Mesenchymal stem cell (in vitro differentiated cells and primary cell): ENCODE measurements at regions not wholly inside any gene's neighbourhood (a gene's known extent, or its start where the extent isn't known, plus 50 kb on each side); places are given as distances from the start of the nearest gene placed in this dataset.

Experiments used
- DNase-seq: peaks from one replicate; pipeline ENCODE4 v3.0.0-alpha.2; 2013
- H2AFZ ChIP-seq: one replicate; pipeline ENCODE4 v1.6.1; 2013; ENCODE audit warnings: low read depth, mild to moderate bottlenecking, control low read depth, inconsistent platforms, low read length, moderate library complexity
- H2AK5ac ChIP-seq: 2 replicates; pipeline ENCODE4 v1.6.1; 2013; ENCODE audit warnings: low read length, moderate library complexity, mild to moderate bottlenecking, inconsistent platforms; ENCODE audit not compliant: severe bottlenecking
- H2BK120ac ChIP-seq: one replicate; pipeline ENCODE4 v1.6.1; 2013; ENCODE audit warnings: low read depth, mild to moderate bottlenecking, inconsistent platforms, low read length, moderate library complexity
- H2BK12ac ChIP-seq, 2 experiments: one replicate each; pipeline ENCODE4 v1.6.1; 2013; ENCODE audit warnings: inconsistent platforms in 2 of 2, low read length in 2 of 2, mild to moderate bottlenecking in 2 of 2, moderate library complexity in 2 of 2, control low read depth in 1 of 2
- H2BK15ac ChIP-seq: one replicate; pipeline ENCODE4 v1.6.1; 2013; ENCODE audit warnings: mild to moderate bottlenecking, low read depth, inconsistent platforms; ENCODE audit not compliant: poor library complexity, severe bottlenecking
- H2BK5ac ChIP-seq: 2 replicates; pipeline ENCODE4 v1.6.1; 2013; ENCODE audit warnings: low read depth, mild to moderate bottlenecking, low read length, control low read depth, inconsistent platforms; ENCODE audit not compliant: poor library complexity, severe bottlenecking
- H3K14ac ChIP-seq, 2 experiments: one replicate each; pipeline ENCODE4 v1.6.1; 2013; ENCODE audit warnings: inconsistent platforms in 2 of 2, low read length in 2 of 2, control low read depth in 1 of 2, mild to moderate bottlenecking in 1 of 2, moderate library complexity in 1 of 2
- H3K18ac ChIP-seq, 2 experiments: one replicate each; pipeline ENCODE4 v1.6.1; 2013; ENCODE audit warnings: inconsistent platforms in 2 of 2, low read length in 2 of 2, control low read depth in 1 of 2, low read depth in 1 of 2, mild to moderate bottlenecking in 1 of 2
- H3K23ac ChIP-seq, 2 experiments: one replicate each; pipeline ENCODE4 v1.6.1; 2013; ENCODE audit warnings: inconsistent platforms in 2 of 2, low read length in 2 of 2, mild to moderate bottlenecking in 2 of 2, moderate library complexity in 2 of 2, control low read depth in 1 of 2
- H3K27ac ChIP-seq: 2 replicates; pipeline ENCODE4 v1.5.1; 2013; ENCODE audit warnings: mild to moderate bottlenecking, moderate library complexity, low read length, control low read depth, inconsistent platforms; ENCODE audit not compliant: poor library complexity, severe bottlenecking
- H3K27me3 ChIP-seq, 2 experiments: 2 replicates each; pipeline versions ENCODE4 v1.6.1 to v1.7.0; 2013; ENCODE audit warnings: low read length in 2 of 2, mild to moderate bottlenecking in 2 of 2, moderate library complexity in 2 of 2, control low read depth in 1 of 2, inconsistent platforms in 1 of 2; ENCODE audit not compliant: control insufficient read depth in 1 of 2, insufficient read depth in 1 of 2
- H3K36me3 ChIP-seq, 2 experiments: 2 replicates each; pipeline versions ENCODE4 v1.6.1 to v1.7.0; 2013; ENCODE audit warnings: low read length in 2 of 2, control low read depth in 1 of 2, inconsistent platforms in 1 of 2, low read depth in 1 of 2, mild to moderate bottlenecking in 1 of 2; ENCODE audit not compliant: insufficient read depth in 2 of 2, control insufficient read depth in 1 of 2
- H3K4ac ChIP-seq, 2 experiments: one replicate each; pipeline ENCODE4 v1.6.1; 2013; ENCODE audit warnings: inconsistent platforms in 2 of 2, low read length in 2 of 2, mild to moderate bottlenecking in 2 of 2, moderate library complexity in 2 of 2, control low read depth in 1 of 2, low read depth in 1 of 2
- H3K4me1 ChIP-seq: 2 replicates; pipeline ENCODE4 v1.6.1; 2013; ENCODE audit warnings: low read depth, low read length, control low read depth; ENCODE audit not compliant: control insufficient read depth, insufficient read depth
- H3K4me2 ChIP-seq: 2 replicates; pipeline ENCODE4 v1.6.1; 2013; ENCODE audit warnings: low read length, mild to moderate bottlenecking, inconsistent platforms; ENCODE audit not compliant: poor library complexity, severe bottlenecking
- H3K4me3 ChIP-seq, 2 experiments: 2 replicates each; pipeline versions ENCODE4 v1.5.1 to v1.7.0; 2013; ENCODE audit warnings: low read length in 2 of 2, mild to moderate bottlenecking in 2 of 2, control low read depth in 1 of 2, low read depth in 1 of 2; ENCODE audit not compliant: insufficient read depth in 1 of 2
- H3K79me1 ChIP-seq: replicated peaks from 2 replicates; pipeline ENCODE4 v1.6.1; 2013; ENCODE audit warnings: mild to moderate bottlenecking, control low read depth, low read length, inconsistent platforms; ENCODE audit not compliant: poor library complexity, severe bottlenecking
- H3K9ac ChIP-seq: 2 replicates; pipeline ENCODE4 v1.7.0; 2013; ENCODE audit warnings: mild to moderate bottlenecking, low read length, moderate library complexity
- H3K9me3 ChIP-seq: 2 replicates; pipeline ENCODE4 v1.7.0; 2013; ENCODE audit warnings: mild to moderate bottlenecking, low read length; ENCODE audit not compliant: control insufficient read depth
- H4K8ac ChIP-seq: one replicate; pipeline ENCODE4 v1.6.1; 2013; ENCODE audit warnings: inconsistent platforms, mild to moderate bottlenecking, low read length, moderate library complexity
- H4K91ac ChIP-seq: one replicate; pipeline ENCODE4 v1.6.1; 2013; ENCODE audit warnings: mild to moderate bottlenecking, low read length, inconsistent platforms
- WGBS: methylation state at CpG from one replicate; pipeline ENCODE4 v1.1.7; 2013; ENCODE audit warnings: mixed read lengths; 5-methylcytosine and 5-hydroxymethylcytosine counted together

- Histone ChIP-seq H3K14ac (no peak overlapping the region), H3K23ac (no peak overlapping the region), H3K4me3 (no peak overlapping the region), H3K9ac (no peak overlapping the region), H3K4me2 (no peak overlapping the region), H2BK12ac (no peak overlapping the region), H3K4ac (no peak overlapping the region), H2AFZ (no peak overlapping the region), H2BK5ac (no peak overlapping the region), H2BK15ac (no peak overlapping the region), H3K27ac (no peak overlapping the region), H3K18ac (no peak overlapping the region), H3K27me3 (no peaks in the 10 kb centered on the region), H3K79me1 (no peaks in the 10 kb centered on the region), H3K9me3 (no peaks in the 10 kb centered on the region), H4K8ac (no peak overlapping the region), H3K4me1 (no peaks in the 10 kb centered on the region), H2BK120ac (no peak overlapping the region), H2AK5ac (no peak overlapping the region), H3K36me3 (no peaks in the 10 kb centered on the region), H4K91ac (no peak overlapping the region)
- DNase-seq = no peak
Observed at GRCh38 chr2:59737299-59737698, 816.2 kb downstream of the BCL11A start.

GRCh38 chr2:59734743-59735142 lies 818.7 kb downstream of the BCL11A start:
- no peak for DNase-seq
- Histone ChIP-seq H2AFZ (no peak overlapping the region), H3K23ac (no peak overlapping the region), H3K27me3 (no peaks in the 10 kb centered on the region), H3K27ac (no peak overlapping the region), H2BK12ac (no peak overlapping the region), H3K18ac (no peak overlapping the region), H3K4me2 (no peak overlapping the region), H2BK5ac (no peak overlapping the region), H3K4me1 (no peaks in the 10 kb centered on the region), H3K9me3 (no peaks in the 10 kb centered on the region), H2AK5ac (no peak overlapping the region), H3K79me1 (no peaks in the 10 kb centered on the region), H3K36me3 (no peaks in the 10 kb centered on the region), H3K9ac (no peak overlapping the region), H3K4me3 (no peak overlapping the region), H4K8ac (no peak overlapping the region), H2BK120ac (no peak overlapping the region), H4K91ac (no peak overlapping the region), H2BK15ac (no peak overlapping the region), H3K4ac (no peak overlapping the region), H3K14ac (no peak overlapping the region)
- 79% methylated on average over 3 of the region's 4 CpGs for WGBS

- no peak overlapping the region for H3K23ac ChIP-seq
- no peaks in the 10 kb centered on the region for H3K79me1 ChIP-seq
- H2BK15ac ChIP-seq = no peak overlapping the region
- H2BK5ac ChIP-seq = no peak overlapping the region
- H3K9ac ChIP-seq = no peak overlapping the region
- H3K14ac ChIP-seq = no peak overlapping the region
- no peak overlapping the region for H2AK5ac ChIP-seq
- no peak overlapping the region for H2AFZ ChIP-seq
- no peak overlapping the region for H3K18ac ChIP-seq
- no peak overlapping the region for H3K4me2 ChIP-seq
- H3K36me3 ChIP-seq = no peaks in the 10 kb centered on the region
- H3K4me3 ChIP-seq = no peak overlapping the region
- no peak overlapping the region for H2BK120ac ChIP-seq
- no peaks in the 10 kb centered on the region for H3K4me1 ChIP-seq
- H4K91ac ChIP-seq = no peak overlapping the region
- 81% methylated on average over 2 of the region's 3 CpGs for WGBS
- DNase-seq = no peak
- H3K27me3 ChIP-seq = no peaks in the 10 kb centered on the region
- no peak overlapping the region for H4K8ac ChIP-seq
- no peak overlapping the region for H2BK12ac ChIP-seq
- no peak overlapping the region for H3K27ac ChIP-seq
- H3K9me3 ChIP-seq = no peaks in the 10 kb centered on the region
- H3K4ac ChIP-seq = no peak overlapping the region
Observed at GRCh38 chr2:59733970-59734369, 819.5 kb downstream of the BCL11A start.

GRCh38 chr2:59733567-59733930 lies 819.9 kb downstream of the BCL11A start:
- Histone ChIP-seq H3K9ac (no peak overlapping the region), H3K14ac (no peak overlapping the region), H3K4me3 (no peak overlapping the region), H3K4me1 (no peaks in the 10 kb centered on the region), H3K27ac (no peak overlapping the region), H3K79me1 (no peaks in the 10 kb centered on the region), H3K23ac (no peak overlapping the region), H3K18ac (no peak overlapping the region), H2AFZ (no peak overlapping the region), H2AK5ac (no peak overlapping the region), H3K4me2 (no peak overlapping the region), H3K9me3 (no peaks in the 10 kb centered on the region), H2BK15ac (no peak overlapping the region), H4K8ac (no peak overlapping the region), H2BK120ac (no peak overlapping the region), H2BK12ac (no peak overlapping the region), H3K4ac (no peak overlapping the region), H3K36me3 (no peaks in the 10 kb centered on the region), H3K27me3 (no peaks in the 10 kb centered on the region), H2BK5ac (no peak overlapping the region), H4K91ac (no peak overlapping the region)
- no peak for DNase-seq
- WGBS = 100% methylated on average over 1 of the region's 2 CpGs
